RPMI7951 (cell line): ENCODE measurements at regions not wholly inside any gene's neighbourhood (a gene's known extent, or its start where the extent isn't known, plus 50 kb on each side); places are given as distances from the start of the nearest gene placed in this dataset.

ENCODE experiments used
- DNase-seq: peaks from one replicate; pipeline ENCODE4 v3.0.0-alpha.2; 2012; ENCODE audit warnings: low read depth

GRCh38 chr3:22474706-22475445 lies 723.9 kb upstream of the ZNF385D start:
- peak; percentile 90 for DNase-seq

GRCh38 chr3:22475665-22476240 lies 724.7 kb upstream of the ZNF385D start:
- peak; percentile 62 for DNase-seq

GRCh38 chr3:22476976-22477375 lies 726.0 kb upstream of the ZNF385D start:
- no peak for DNase-seq

GRCh38 chr3:22485954-22486353 lies 717.2 kb upstream of the UBE2E2 start:
- no peak for DNase-seq

GRCh38 chr3:22490747-22491146 lies 712.4 kb upstream of the UBE2E2 start:
- no peak for DNase-seq

GRCh38 chr3:22491344-22491743 lies 711.8 kb upstream of the UBE2E2 start:
- no peak for DNase-seq

- no peak for DNase-seq
Measured at GRCh38 chr3:22492342-22492741, 710.8 kb upstream of the UBE2E2 start.

- DNase-seq: no peak
Measured at GRCh38 chr3:22495241-22495640, 707.9 kb upstream of the UBE2E2 start.

- no peak for DNase-seq
Measured at GRCh38 chr3:22495791-22496190, 707.3 kb upstream of the UBE2E2 start.

- DNase-seq: no peak
Measured at GRCh38 chr3:22496641-22497040, 706.5 kb upstream of the UBE2E2 start.

GRCh38 chr3:22506871-22507270 lies 696.3 kb upstream of the UBE2E2 start:
- DNase-seq: no peak

GRCh38 chr3:22507709-22508108 lies 695.4 kb upstream of the UBE2E2 start:
- no peak for DNase-seq

GRCh38 chr3:22523925-22524324 lies 679.2 kb upstream of the UBE2E2 start:
- no peak for DNase-seq

- no peak for DNase-seq
Measured at GRCh38 chr3:22526266-22526837, 676.8 kb upstream of the UBE2E2 start.

- no peak for DNase-seq
Measured at GRCh38 chr3:22536541-22536940, 666.6 kb upstream of the UBE2E2 start.

- no peak for DNase-seq
Measured at GRCh38 chr3:22537560-22537959, 665.6 kb upstream of the UBE2E2 start.

- peak; percentile 10 for DNase-seq
Measured at GRCh38 chr3:22542311-22542710, 660.8 kb upstream of the UBE2E2 start.

GRCh38 chr3:22555753-22556435 lies 647.2 kb upstream of the UBE2E2 start:
- DNase-seq: no peak

- DNase-seq: no peak
Measured at GRCh38 chr3:22565393-22565792, 637.7 kb upstream of the UBE2E2 start.

GRCh38 chr3:22568285-22568684 lies 634.8 kb upstream of the UBE2E2 start:
- DNase-seq: no peak

- no peak for DNase-seq
Measured at GRCh38 chr3:22569570-22569969, 633.6 kb upstream of the UBE2E2 start.

GRCh38 chr3:22581007-22581406 lies 622.1 kb upstream of the UBE2E2 start:
- DNase-seq: no peak

GRCh38 chr3:22582266-22582665 lies 620.9 kb upstream of the UBE2E2 start:
- no peak for DNase-seq
